HG03039 (cell line): ENCODE measurements at regions not wholly inside any gene's neighbourhood (a gene's known extent, or its start where the extent isn't known, plus 50 kb on each side); places are given as distances from the start of the nearest gene placed in this dataset.
A peak's percentile ranks its signal among the peaks of the same experiment; 100 is the strongest.

Experiments
- ATAC-seq: cut with Tn5 transposase; IDR thresholded peaks from one replicate; pipeline ENCODE4 v1.9.1; 2021; ENCODE audit warnings: mild to moderate bottlenecking, moderate library complexity; ENCODE audit not compliant: unreplicated experiment

- no peak for ATAC-seq
Observed at GRCh38 chr1:101664726-101665125, 332.0 kb downstream of the OLFM3 start.

DNA sequence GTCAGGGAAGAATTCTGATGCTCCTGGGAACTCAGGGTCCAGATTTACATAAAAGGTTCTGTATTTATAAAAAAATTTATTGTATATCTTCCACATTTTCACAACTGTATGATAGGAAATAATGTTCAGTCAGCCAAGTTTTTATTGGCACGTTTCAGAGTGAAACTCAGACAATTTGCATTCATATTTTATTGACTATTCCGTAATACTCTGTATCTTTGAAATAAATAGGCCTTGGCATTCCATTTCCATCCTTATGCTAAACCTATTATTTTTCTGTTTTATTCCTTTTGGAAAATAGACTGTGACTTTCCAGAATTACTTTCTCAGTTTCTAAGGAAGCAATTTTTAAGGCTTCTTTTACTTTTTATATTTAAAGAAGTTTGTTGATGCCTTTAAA lies 329.0 kb downstream of the OLFM3 start:
- no peak for ATAC-seq

DNA sequence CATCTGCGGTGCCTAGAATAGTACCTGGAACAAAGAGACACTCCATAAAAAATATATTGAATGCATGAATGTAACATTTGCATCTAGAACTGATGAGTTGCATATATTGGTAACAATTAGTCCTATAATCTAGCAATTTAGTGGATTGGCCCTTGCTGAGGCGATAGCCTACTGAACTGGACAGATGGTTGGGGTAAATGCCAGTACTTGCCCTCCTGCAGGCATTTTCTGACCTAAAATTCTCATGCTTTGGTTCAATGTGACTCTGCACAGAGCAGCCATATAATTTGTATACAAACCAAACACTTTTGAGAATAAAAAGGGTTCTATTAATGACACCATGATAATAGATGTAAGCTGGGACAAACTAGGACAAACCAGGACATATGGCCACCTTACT lies 313.6 kb downstream of the OLFM3 start:
- ATAC-seq, result no peak

DNA sequence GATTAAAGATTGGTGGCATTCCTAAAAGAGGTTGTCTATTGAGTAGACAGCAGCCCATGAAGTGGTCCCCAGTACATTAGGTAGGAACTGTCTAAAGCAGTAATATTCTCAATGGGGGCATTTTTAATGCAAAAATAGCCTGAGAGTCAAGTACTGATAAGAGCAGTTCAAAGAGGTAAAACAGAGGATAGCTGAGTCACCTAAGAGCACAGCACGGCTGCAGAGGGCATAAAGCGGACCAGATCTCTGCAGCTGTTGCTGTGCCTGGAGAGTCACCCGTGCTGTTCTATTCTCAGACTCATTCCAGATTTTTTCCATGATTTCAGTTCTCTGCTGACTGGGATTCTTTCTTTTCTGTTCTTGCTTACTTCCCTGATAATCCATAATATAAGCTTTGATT lies 313.2 kb downstream of the OLFM3 start:
- ATAC-seq, result no peak

GRCh38 chr1:101697072-101697471 lies 299.7 kb downstream of the OLFM3 start:
- ATAC-seq, result no peak

GRCh38 chr1:101698681-101699080 lies 298.0 kb downstream of the OLFM3 start:
- ATAC-seq, result no peak

DNA sequence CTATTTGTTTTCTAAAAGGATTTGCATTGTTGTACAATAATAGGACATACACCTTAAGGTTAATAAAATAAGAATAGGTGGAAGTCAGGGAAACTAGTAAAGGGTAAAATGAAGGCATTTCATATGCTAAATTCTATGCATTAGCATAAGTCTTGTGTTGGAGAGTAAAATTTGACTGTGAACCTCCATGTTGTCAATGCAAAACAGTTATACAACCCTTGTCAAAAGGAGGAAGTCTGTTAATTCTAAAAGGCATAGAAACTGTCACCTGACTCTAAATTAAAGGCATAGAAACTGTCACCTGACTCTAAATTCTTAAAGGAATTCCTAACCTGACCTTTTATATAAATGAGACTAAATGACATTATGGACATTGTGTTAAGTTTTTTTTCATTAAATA lies 291.8 kb downstream of the OLFM3 start:
- no peak for ATAC-seq

DNA sequence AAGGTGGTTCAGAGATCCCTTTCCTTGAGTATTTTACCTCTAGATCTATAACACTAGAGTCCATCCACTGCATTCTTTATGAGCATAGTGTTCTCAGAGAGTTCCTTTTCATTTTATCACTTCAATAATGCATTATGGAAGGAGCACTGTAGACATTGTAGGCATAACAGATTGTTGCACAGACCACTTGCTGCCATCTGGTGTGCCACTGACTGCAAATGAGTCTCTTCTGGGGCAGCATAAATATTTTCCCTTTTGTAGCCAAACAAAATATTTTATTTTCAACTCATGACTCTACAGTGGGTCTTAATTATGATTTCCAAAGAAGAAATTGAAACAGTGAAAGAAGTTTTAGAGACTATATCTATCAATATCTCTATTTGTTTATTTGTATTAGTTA lies 290.4 kb downstream of the OLFM3 start:
- ATAC-seq, result no peak

GRCh38 chr1:101709721-101710120 lies 287.0 kb downstream of the OLFM3 start:
- no peak for ATAC-seq

GRCh38 chr1:101713760-101714159 lies 283.0 kb downstream of the OLFM3 start:
- no peak for ATAC-seq

DNA sequence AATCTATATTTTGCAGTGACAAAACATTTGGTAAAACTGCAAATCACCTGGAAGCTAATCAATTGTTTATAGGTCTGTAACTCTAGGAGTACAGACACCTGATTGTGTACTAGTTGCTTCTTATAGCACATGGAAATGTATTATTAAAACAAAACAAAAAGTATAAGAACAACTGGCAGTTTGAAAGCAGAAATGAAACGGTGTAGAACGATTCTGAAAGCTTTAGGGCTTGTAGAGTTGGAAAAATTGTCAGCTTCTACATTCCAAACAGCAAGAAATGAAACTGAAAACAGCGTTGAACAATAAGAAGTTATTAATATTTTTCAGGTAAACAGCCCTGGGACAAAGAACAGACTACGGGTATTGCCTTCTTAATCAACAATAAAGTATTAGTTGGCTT lies 273.3 kb downstream of the OLFM3 start:
- no peak for ATAC-seq

DNA sequence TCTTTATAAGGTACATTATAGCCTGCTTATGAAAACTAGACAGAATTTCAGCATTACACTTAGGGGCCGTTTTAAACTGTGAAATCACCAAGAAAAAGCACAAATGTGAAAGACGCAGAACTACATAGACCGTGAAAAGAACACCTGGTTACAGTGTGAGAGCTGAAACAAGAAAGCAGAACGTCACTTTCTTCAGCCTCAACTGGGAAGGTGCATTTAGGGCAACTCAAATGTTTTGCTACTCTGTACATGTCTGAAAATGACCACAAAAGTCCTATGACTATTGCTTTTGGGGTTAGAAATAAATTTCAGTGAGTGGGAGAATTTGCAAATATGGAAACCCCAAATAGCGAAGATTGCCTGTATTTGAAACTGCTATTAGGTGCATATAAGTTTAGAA lies 268.7 kb downstream of the OLFM3 start:
- no peak for ATAC-seq

DNA sequence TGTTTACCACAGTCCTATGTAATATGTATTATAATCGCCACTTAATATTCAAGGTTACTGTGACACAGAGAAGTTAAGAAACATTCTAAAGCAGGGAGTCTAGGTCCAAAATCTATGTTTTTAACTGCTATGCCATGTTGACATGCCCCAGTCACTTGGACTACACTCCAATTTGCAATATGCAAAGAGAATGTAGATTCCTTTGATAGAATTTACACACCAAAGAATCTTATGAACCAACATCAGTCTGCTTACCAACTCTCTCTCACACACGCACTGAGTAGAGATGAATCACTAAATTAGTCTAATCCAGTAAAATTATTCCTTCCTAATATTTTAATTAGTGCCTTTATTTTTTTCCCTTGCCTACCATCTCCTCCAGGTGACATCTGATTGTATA lies 266.2 kb downstream of the OLFM3 start:
- no peak for ATAC-seq

DNA sequence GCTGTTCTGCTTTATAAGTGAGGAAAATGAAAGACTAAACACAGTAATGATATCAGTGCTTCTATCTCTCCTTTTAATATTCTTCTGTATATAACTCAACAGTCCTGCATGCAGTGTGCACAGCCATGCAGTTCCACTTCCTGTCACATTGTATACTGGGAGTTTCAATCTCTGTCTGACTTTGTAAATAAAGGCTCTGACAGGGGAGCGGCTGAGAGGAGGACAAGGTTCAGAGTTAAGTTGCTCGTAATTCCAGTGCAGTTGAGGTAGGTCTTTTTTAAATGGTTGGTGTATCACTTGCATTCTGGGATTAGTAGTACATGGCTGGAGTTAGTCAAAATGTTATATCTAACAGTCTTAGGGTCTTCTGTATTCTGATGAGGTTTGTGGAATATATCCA lies 264.5 kb downstream of the OLFM3 start:
- ATAC-seq, result peak; percentile 63

DNA sequence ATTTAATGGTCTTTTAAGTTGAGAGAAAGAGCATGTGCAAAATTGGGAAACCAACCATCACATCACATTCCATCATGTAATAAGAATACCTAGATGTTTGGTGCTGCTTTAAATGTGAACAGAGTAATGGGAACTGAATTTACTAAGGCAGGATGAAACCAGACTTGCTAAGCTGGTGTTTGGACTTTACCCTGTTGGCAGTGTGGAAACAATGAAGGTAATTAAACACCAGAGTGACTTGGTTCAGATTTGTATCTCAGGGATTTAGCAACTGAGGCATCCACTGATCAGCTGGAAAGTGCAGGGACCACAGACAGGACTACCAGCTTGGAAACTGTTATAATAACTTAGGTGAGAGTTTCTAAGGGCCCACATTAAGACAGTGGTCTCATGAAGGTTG lies 263.4 kb downstream of the OLFM3 start:
- ATAC-seq, result no peak

DNA sequence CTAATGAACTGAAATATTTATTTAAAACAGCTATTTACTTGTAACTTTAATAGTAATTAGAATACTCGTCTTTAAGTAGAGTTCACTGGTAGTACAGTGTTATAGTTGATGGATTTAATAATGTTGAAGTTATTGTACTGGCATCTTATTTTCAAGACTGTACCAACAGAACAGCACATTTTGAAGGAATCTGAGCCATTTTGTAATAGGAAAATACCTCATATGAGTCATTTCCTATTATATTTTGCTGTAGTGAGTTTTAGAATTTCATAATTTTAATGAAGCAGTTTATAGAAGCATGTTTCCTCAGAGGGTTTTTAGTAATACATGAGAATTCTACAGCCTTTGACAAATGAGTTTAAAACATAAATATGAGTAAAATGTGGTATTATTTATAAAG lies 258.3 kb downstream of the OLFM3 start:
- no peak for ATAC-seq

GRCh38 chr1:101739146-101739545 lies 257.6 kb downstream of the OLFM3 start:
- no peak for ATAC-seq

GRCh38 chr1:101739826-101740330 lies 256.8 kb downstream of the OLFM3 start:
- ATAC-seq, result no peak

DNA sequence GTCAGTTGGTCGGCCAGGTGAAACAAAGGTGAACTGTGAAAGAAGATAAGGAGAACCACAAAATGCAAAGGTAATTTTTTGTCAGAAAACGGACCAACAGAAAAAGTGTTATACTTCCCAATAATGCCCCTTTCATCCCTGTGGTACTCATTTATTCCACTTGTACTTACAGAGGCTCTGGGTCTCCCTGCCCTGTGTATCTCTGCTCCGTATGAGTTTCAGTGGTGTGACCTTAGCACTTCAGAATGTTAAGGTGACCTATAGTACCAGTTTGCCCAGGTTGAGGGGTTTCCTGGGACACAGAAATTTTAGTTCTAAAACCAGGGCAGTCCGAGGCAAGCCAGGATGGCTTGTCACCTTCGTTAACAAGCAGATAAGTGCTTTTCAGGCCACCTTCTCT lies 254.8 kb downstream of the OLFM3 start:
- ATAC-seq, result no peak

- ATAC-seq, result no peak
Observed at GRCh38 chr1:101742509-101742908, 254.2 kb downstream of the OLFM3 start.

GRCh38 chr1:101745551-101746270 lies 251.0 kb downstream of the OLFM3 start:
- no peak for ATAC-seq

- ATAC-seq, result no peak
Observed at GRCh38 chr1:101748077-101748476, 248.6 kb downstream of the OLFM3 start.
